ENCODE measurements at regions not wholly inside any gene's neighbourhood (a gene's known extent, or its start where the extent isn't known, plus 50 kb on each side); places are given as distances from the start of the nearest gene placed in this dataset.
"Not testable (repeated sequence)": the region's sequence is repeated elsewhere in the genome, so short reads cannot be mapped to it uniquely, and the experiment has no call there.

GRCh38 chr10:65787571-65787970, 1138.3 kb upstream of the LRRTM3 start:
- H3K27ac ChIP-seq: no peak overlapping the region
- no peak for TF ChIP-seq CTCF (conservative IDR thresholded peaks at IDR 0.05)

- H3K27ac ChIP-seq: no peak overlapping the region
- no peak for TF ChIP-seq CTCF (conservative IDR thresholded peaks at IDR 0.05)
Measured at GRCh38 chr10:65788271-65788670, 1137.6 kb upstream of the LRRTM3 start.

- TF ChIP-seq CTCF (conservative IDR thresholded peaks at IDR 0.05): no peak
- no peak overlapping the region for H3K27ac ChIP-seq
Measured at GRCh38 chr10:65791979-65792378, 1133.9 kb upstream of the LRRTM3 start.

- H3K27ac ChIP-seq: no peak overlapping the region
- no peak for TF ChIP-seq CTCF (conservative IDR thresholded peaks at IDR 0.05)
Measured at GRCh38 chr10:65793738-65794425, 1132.0 kb upstream of the LRRTM3 start.

GRCh38 chr10:65794861-65795260, 1131.0 kb upstream of the LRRTM3 start:
- H3K27ac ChIP-seq: not testable (repeated sequence)

GRCh38 chr10:65796472-65796871, 1129.4 kb upstream of the LRRTM3 start:
- H3K27ac ChIP-seq: no peak overlapping the region
- TF ChIP-seq CTCF (conservative IDR thresholded peaks at IDR 0.05): no peak

GRCh38 chr10:65798133-65798532, 1127.7 kb upstream of the LRRTM3 start:
- no peak for TF ChIP-seq CTCF (conservative IDR thresholded peaks at IDR 0.05)
- H3K27ac ChIP-seq: no peak overlapping the region

GRCh38 chr10:65802391-65802790, 1123.4 kb upstream of the LRRTM3 start:
- H3K27ac ChIP-seq: no peak overlapping the region
- TF ChIP-seq CTCF (conservative IDR thresholded peaks at IDR 0.05): no peak
